ENCODE measurements at regions not wholly inside any gene's neighbourhood (a gene's known extent, or its start where the extent isn't known, plus 50 kb on each side); places are given as distances from the start of the nearest gene placed in this dataset.

- DNase-seq = no peak
- Histone ChIP-seq H2BK20ac (ENCODE audit: low read depth, low read length) (no peak overlapping the region), H3K4me1 (ENCODE audit: control insufficient read depth, insufficient read depth, low read length) (no peaks in the 10 kb centered on the region), H3K9ac (ENCODE audit: low read depth, low read length) (no peak overlapping the region), H3K36me3 (ENCODE audit: control insufficient read depth, insufficient read depth, low read length) (no peaks in the 10 kb centered on the region), H4K8ac (ENCODE audit: low read depth in 2 of 2, low read length in 2 of 2) (no peak overlapping the region), H2AK5ac (ENCODE audit: low read depth, low read length) (no peak overlapping the region), H2BK5ac (ENCODE audit: low read depth, low read length, poor library complexity, severe bottlenecking) (no peak overlapping the region), H3K4me3 (ENCODE audit: insufficient read depth, low read depth, low read length) (no peak overlapping the region), H3K27ac (ENCODE audit: insufficient read depth, low read length) (no peak overlapping the region), H3K4me2 (ENCODE audit: low read depth, low read length) (peak overlapping the region; percentile 31), H3K18ac (ENCODE audit: low read depth, low read length) (no peak overlapping the region), H3K9me1 (ENCODE audit: insufficient read depth, low read length) (no peaks in the 10 kb centered on the region), H2AFZ (replicated peaks; ENCODE audit: low read length, poor library complexity) (no peak overlapping the region), H4K20me1 (ENCODE audit: insufficient read depth, low read length) (no peaks in the 10 kb centered on the region), H4K91ac (ENCODE audit: insufficient read depth, low read depth, low read length) (no peak overlapping the region), H3K23ac (ENCODE audit: low read depth, low read length) (no peak overlapping the region), H3K4ac (ENCODE audit: low read depth, low read length) (no peak overlapping the region), H4K5ac (ENCODE audit: low read depth, low read length) (no peak overlapping the region), H3K14ac (replicated peaks; ENCODE audit: low read depth, low read length) (no peak overlapping the region), H3K27me3 (ENCODE audit: control insufficient read depth, insufficient read depth, low read length) (no peaks in the 10 kb centered on the region), H3K56ac (ENCODE audit: extremely low read depth, insufficient read depth, low read length) (no peak overlapping the region), H3K9me3 (ENCODE audit: control insufficient read depth, insufficient read depth, low read length) (no peaks in the 10 kb centered on the region), H2BK120ac (ENCODE audit: low read depth, low read length) (no peak overlapping the region), H3K79me1 (ENCODE audit: low read depth in 1 of 2, low read length in 2 of 2) (no peaks in the 10 kb centered on the region), H2BK15ac (ENCODE audit: low read depth, low read length) (no peak overlapping the region), H2AK9ac (replicated peaks; ENCODE audit: low read depth, low read length, poor library complexity) (no peak overlapping the region)
- no CpG with 5 or more reads among the region's 1 CpG for WGBS, 2 experiments (ENCODE audit: extremely low coverage in 2 of 2, insufficient read length in 1 of 2)
- intact Hi-C loops (cut with micrococcal nuclease) (no loop called here), in situ Hi-C loops (cut with MboI; ENCODE audit: low sequenced_read_pairs) (no loop called here), dilution Hi-C loops (cut with HindIII; ENCODE audit: low sequenced_read_pairs, unreplicated experiment) (no loop called here)
- no TSS peak for BruUV-seq (replicated peaks)
- CTCF ChIA-PET = no interaction called here
- ATAC-seq (ENCODE audit: low read depth) = no peak
- POLR2A ChIA-PET (ENCODE audit: unreplicated experiment) = no interaction called here
- TF ChIP-seq, protein P1, sequence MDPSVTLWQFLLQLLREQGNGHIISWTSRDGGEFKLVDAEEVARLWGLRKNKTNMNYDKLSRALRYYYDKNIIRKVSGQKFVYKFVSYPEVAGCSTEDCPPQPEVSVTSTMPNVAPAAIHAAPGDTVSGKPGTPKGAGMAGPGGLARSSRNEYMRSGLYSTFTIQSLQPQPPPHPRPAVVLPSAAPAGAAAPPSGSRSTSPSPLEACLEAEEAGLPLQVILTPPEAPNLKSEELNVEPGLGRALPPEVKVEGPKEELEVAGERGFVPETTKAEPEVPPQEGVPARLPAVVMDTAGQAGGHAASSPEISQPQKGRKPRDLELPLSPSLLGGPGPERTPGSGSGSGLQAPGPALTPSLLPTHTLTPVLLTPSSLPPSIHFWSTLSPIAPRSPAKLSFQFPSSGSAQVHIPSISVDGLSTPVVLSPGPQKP (IDR thresholded peaks at IDR 0.05; ENCODE audit: borderline replicate concordance, low read depth, low read length) = no peak
- no peak for TF ChIP-seq RCOR1 (IDR thresholded peaks at IDR 0.05; ENCODE audit: insufficient replicate concordance, low read length)
- no peak for TF ChIP-seq SMC3 (IDR thresholded peaks at IDR 0.05; ENCODE audit: low read depth, low read length)
Measured at GRCh38 chr11:104798789-104799188, 99.5 kb downstream of the CASP12 start.

Measured in IMR-90 (cell line).